HEK293 (cell line): ENCODE measurements at regions not wholly inside any gene's neighbourhood (a gene's known extent, or its start where the extent isn't known, plus 50 kb on each side); places are given as distances from the start of the nearest gene placed in this dataset.

Experiments
- GLIS2 ChIP-seq: fragments of 450-650 bp; formaldehyde crosslinking; IDR thresholded peaks from 2 replicates; pipeline ENCODE4 v1.5.1; 2016; ENCODE audit warnings: missing biosample characterization, missing genetic modification characterization
- ZNF211 ChIP-seq: fragments of 450-650 bp; formaldehyde crosslinking; IDR thresholded peaks from 2 replicates; pipeline ENCODE4 v1.5.1; 2016; ENCODE audit warnings: low read depth, missing biosample characterization, missing genetic modification characterization
- ZNF24 ChIP-seq: fragments of 450-650 bp; formaldehyde crosslinking; IDR thresholded peaks from 2 replicates; pipeline ENCODE4 v1.5.1; 2016; ENCODE audit warnings: missing biosample characterization, missing genetic modification characterization
- ZNF768 ChIP-seq: fragments of 450-650 bp; formaldehyde crosslinking; IDR thresholded peaks from 2 replicates; pipeline ENCODE4 v1.5.1; 2018; ENCODE audit warnings: missing biosample characterization, mild to moderate bottlenecking, missing genetic modification characterization
- TF ChIP-seq, protein P1 (sequence below): fragments of 450-650 bp; formaldehyde crosslinking; IDR thresholded peaks from 2 replicates; pipeline ENCODE4 v1.5.1; 2016; ENCODE audit warnings: missing biosample characterization, missing genetic modification characterization

DNA sequence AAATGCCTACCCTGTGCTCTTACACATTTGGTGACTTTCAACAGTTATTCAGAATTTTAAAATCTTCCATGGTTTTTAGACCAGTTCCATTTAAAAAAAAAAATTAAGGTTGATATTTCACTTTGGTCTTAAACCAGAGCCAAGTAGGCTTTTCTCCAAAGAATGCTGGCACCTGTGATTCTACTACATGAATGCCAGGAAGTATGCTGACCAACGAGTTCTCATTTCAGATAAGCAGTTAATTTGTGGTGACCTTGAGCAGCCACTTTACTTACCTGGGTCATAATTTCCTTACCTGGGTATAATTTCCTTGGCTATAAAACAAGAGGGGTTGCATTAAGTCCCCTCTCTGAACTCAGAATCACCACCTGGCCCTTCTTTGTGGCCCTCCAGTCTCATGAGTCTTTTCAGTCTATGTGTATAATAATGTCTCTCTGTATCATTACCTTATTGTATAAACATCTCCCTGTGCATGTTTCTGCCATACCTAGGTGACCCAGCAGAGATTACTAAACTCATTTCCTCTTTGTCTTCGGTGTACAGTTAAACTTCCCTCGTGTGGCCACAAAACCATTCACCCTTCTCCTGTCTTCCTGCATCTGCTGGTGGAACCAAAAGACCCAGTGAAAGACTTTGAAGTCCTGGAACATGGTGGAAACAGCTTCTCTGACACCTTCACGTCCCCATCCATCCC is 139.1 kb upstream of the DPT start:
- TF ChIP-seq, protein P1, sequence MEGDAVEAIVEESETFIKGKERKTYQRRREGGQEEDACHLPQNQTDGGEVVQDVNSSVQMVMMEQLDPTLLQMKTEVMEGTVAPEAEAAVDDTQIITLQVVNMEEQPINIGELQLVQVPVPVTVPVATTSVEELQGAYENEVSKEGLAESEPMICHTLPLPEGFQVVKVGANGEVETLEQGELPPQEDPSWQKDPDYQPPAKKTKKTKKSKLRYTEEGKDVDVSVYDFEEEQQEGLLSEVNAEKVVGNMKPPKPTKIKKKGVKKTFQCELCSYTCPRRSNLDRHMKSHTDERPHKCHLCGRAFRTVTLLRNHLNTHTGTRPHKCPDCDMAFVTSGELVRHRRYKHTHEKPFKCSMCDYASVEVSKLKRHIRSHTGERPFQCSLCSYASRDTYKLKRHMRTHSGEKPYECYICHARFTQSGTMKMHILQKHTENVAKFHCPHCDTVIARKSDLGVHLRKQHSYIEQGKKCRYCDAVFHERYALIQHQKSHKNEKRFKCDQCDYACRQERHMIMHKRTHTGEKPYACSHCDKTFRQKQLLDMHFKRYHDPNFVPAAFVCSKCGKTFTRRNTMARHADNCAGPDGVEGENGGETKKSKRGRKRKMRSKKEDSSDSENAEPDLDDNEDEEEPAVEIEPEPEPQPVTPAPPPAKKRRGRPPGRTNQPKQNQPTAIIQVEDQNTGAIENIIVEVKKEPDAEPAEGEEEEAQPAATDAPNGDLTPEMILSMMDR (tag by site-specific recombination) = no peak
- no peak for TF ChIP-seq ZNF768
- no peak for TF ChIP-seq ZNF211 (tag by site-specific recombination)
- TF ChIP-seq ZNF24 = no peak
- no peak for TF ChIP-seq GLIS2 (tag by site-specific recombination)
